ENCODE measurements at regions not wholly inside any gene's neighbourhood (a gene's known extent, or its start where the extent isn't known, plus 50 kb on each side); places are given as distances from the start of the nearest gene placed in this dataset.

DNA sequence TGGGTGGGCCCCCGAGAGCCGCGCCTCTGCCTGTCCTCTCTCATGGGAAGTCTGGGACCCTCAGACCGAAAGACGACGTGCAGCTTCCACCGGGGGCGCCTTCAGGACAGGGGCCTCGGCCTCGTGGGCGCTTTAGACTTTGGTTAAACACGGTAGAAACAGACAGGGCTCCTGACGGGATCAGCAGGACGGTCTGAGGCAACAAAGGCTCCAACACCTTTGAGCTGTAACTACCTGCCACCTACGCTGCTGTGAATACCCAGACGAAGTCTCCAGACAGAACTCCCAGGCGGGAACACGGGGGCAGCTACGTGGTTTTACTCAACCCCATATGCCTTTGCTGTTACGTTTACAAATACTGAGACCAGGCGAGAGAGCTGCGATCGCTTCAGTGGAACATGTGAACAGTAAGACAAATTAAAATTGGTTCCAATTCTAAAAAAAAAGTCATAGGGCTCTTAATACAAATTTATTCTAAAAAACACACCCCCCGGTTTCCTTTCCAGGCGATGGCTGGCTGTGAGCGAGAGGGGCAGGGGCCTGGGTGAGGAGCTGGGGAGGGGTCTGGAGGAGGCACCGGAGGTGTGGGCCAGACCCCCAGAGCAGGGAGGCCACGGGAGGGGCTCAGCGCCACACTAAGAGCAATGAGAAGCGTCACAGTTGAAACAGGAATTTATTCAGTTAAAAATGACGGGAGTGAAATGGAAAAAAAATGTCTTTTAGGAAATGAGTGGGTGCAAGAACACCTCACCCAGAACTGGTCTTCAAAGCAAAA is 453.2 kb downstream of the QKI start:
- TF ChIP-seq, protein P1, sequence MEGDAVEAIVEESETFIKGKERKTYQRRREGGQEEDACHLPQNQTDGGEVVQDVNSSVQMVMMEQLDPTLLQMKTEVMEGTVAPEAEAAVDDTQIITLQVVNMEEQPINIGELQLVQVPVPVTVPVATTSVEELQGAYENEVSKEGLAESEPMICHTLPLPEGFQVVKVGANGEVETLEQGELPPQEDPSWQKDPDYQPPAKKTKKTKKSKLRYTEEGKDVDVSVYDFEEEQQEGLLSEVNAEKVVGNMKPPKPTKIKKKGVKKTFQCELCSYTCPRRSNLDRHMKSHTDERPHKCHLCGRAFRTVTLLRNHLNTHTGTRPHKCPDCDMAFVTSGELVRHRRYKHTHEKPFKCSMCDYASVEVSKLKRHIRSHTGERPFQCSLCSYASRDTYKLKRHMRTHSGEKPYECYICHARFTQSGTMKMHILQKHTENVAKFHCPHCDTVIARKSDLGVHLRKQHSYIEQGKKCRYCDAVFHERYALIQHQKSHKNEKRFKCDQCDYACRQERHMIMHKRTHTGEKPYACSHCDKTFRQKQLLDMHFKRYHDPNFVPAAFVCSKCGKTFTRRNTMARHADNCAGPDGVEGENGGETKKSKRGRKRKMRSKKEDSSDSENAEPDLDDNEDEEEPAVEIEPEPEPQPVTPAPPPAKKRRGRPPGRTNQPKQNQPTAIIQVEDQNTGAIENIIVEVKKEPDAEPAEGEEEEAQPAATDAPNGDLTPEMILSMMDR (IDR thresholded peaks at IDR 0.05): no peak
- no peak for TF ChIP-seq POLR2A (IDR thresholded peaks at IDR 0.05)
